B cell (primary cell): ENCODE measurements at regions not wholly inside any gene's neighbourhood (a gene's known extent, or its start where the extent isn't known, plus 50 kb on each side); places are given as distances from the start of the nearest gene placed in this dataset.

Experiments used
- ATAC-seq: fragments of 200-7000 bp; cut with Tn5 transposase; one replicate; pipeline ENCODE4 v1.10.0; 2021; ENCODE audit warnings: low read depth, mild to moderate bottlenecking, moderate number of reproducible peaks, moderate library complexity
- CTCF ChIA-PET: fragments of 350-600 bp; sonication (Branson Sonifier 250); formaldehyde crosslinking; loops from one replicate; lab custom pipeline; 2021; ENCODE audit warnings: antibody characterized with exemption, inconsistent platforms; lab: Charles Lee
- POLR2A ChIA-PET: fragments of 350-600 bp; sonication (Branson Sonifier 250); formaldehyde crosslinking; loops from one replicate; lab custom pipeline; 2021; ENCODE audit warnings: antibody characterized with exemption; lab: Charles Lee
- DNase-seq: peaks from one replicate; pipeline ENCODE4 v3.0.0; 2013
- H2AFZ ChIP-seq: 2 replicates; pipeline ENCODE4 v1.6.1; 2012; ENCODE audit warnings: mild to moderate bottlenecking, low read depth, low read length; ENCODE audit not compliant: insufficient read depth, poor library complexity, severe bottlenecking
- H3K27ac ChIP-seq, 2 donors: 1 replicate in 1 of 2; 2 replicates in 1 of 2; pipeline ENCODE4 v1.5.1; 2012 to 2013; ENCODE audit warnings: low read length in 2 of 2, mild to moderate bottlenecking in 2 of 2, moderate library complexity in 1 of 2
- H3K27me3 ChIP-seq, 4 experiments: fragments of 200-600 bp in 1 of 4; sonication (generic) in 1 of 4; replicated peaks in 1 of 4; 1 replicate in 2 of 4; 2 replicates in 2 of 4; pipeline versions ENCODE4 v1.6.1 to v1.7.0; 2013 to 2016; ENCODE audit warnings: low read length in 3 of 4, mild to moderate bottlenecking in 2 of 4, mixed read lengths in 1 of 4, moderate library complexity in 1 of 4; ENCODE audit not compliant: insufficient read depth in 4 of 4, control insufficient read depth in 3 of 4; ENCODE audit errors: control extremely low read depth in 1 of 4
- H3K36me3 ChIP-seq, 2 experiments: replicated peaks in 1 of 2; 1 replicate in 1 of 2; 2 replicates in 1 of 2; pipeline versions ENCODE4 v1.6.1 to v1.7.1; 2013; ENCODE audit warnings: low read length in 1 of 2; ENCODE audit not compliant: insufficient read depth in 2 of 2, control insufficient read depth in 1 of 2; ENCODE audit errors: control extremely low read depth in 1 of 2, extremely low read depth in 1 of 2
- H3K4me1 ChIP-seq, 2 donors: fragments of 200-600 bp in 1 of 2; sonication (generic) in 1 of 2; 1 replicate in 1 of 2; 2 replicates in 1 of 2; pipeline versions ENCODE4 v1.5.1 to v1.6.1; 2013 to 2017; ENCODE audit warnings: low read length in 2 of 2; ENCODE audit not compliant: control insufficient read depth in 2 of 2, insufficient read depth in 2 of 2
- H3K4me2 ChIP-seq: replicated peaks from 2 replicates; pipeline ENCODE3; 2012; ENCODE audit warnings: mild to moderate bottlenecking, low read depth, low read length; ENCODE audit not compliant: poor library complexity, severe bottlenecking
- H3K4me3 ChIP-seq, 5 experiments: fragments of 200-600 bp in 1 of 5; sonication (generic) in 1 of 5; 1 replicate in 3 of 5; 2 replicates in 2 of 5; pipeline versions ENCODE4 v1.5.1 to v1.7.0; 2011 to 2016; ENCODE audit warnings: low read length in 4 of 5, mild to moderate bottlenecking in 4 of 5, low read depth in 2 of 5, control low read depth in 1 of 5, moderate library complexity in 1 of 5; ENCODE audit not compliant: insufficient read depth in 1 of 5; ENCODE audit errors: control extremely low read depth in 1 of 5, extremely low read depth in 1 of 5
- H3K79me2 ChIP-seq: fragments of 200-600 bp; sonication (generic); one replicate; pipeline ENCODE4 v1.6.0; 2016; ENCODE audit warnings: low read length; ENCODE audit not compliant: control insufficient read depth, insufficient read depth
- H3K9ac ChIP-seq: fragments of 200-600 bp; sonication (generic); 2 replicates; pipeline ENCODE4 v1.6.1; 2017; ENCODE audit warnings: mild to moderate bottlenecking, low read length, moderate library complexity
- H3K9me3 ChIP-seq, 3 donors: one replicate each; pipeline versions ENCODE4 v1.6.1 to v1.7.1; 2013; ENCODE audit warnings: low read length in 2 of 3; ENCODE audit not compliant: control insufficient read depth in 2 of 3, insufficient read depth in 1 of 3; ENCODE audit errors: control extremely low read depth in 1 of 3
- H4K20me1 ChIP-seq: 2 replicates; pipeline ENCODE4 v1.6.0; 2012; ENCODE audit warnings: mild to moderate bottlenecking, low read length; ENCODE audit not compliant: insufficient read depth, control insufficient read depth, poor library complexity, severe bottlenecking
- H3K27ac Mint-ChIP-seq: one replicate; pipeline ENCODE4 v1.8.0; 2021; ENCODE audit warnings: mixed read lengths
- H3K27me3 Mint-ChIP-seq: one replicate; pipeline ENCODE4 v1.8.0; 2021; ENCODE audit warnings: mixed read lengths
- H3K4me1 Mint-ChIP-seq: one replicate; pipeline ENCODE4 v1.8.0; 2021; ENCODE audit warnings: mixed read lengths
- H3K4me3 Mint-ChIP-seq: one replicate; pipeline ENCODE4 v1.8.0; 2021; ENCODE audit warnings: mixed read lengths
- H3K9me3 Mint-ChIP-seq: one replicate; pipeline ENCODE4 v1.8.0; 2022; ENCODE audit warnings: mixed read lengths; ENCODE audit not compliant: insufficient read depth
- CTCF ChIP-seq: fragments of 200-600 bp; IDR thresholded peaks from one replicate; pipeline ENCODE4 v1.8.0; 2022; ENCODE audit warnings: antibody characterized with exemption, mild to moderate bottlenecking
- EZH2 ChIP-seq: IDR thresholded peaks from 2 replicates; pipeline ENCODE4 v1.6.1; 2012; ENCODE audit warnings: borderline replicate concordance, low read depth, mild to moderate bottlenecking, moderate library complexity, low read length; ENCODE audit not compliant: insufficient read depth, poor library complexity, severe bottlenecking
- WGBS: methylation state at CpG from one replicate; pipeline ENCODE4 v1.1.5; 2013; ENCODE audit warnings: missing lambda C conversion rate; ENCODE audit not compliant: insufficient coverage; 5-methylcytosine and 5-hydroxymethylcytosine counted together
- intact Hi-C: fragments of 100-400 bp; cut with micrococcal nuclease; formaldehyde crosslinking; loops from one replicate; pipeline ENCODE4 v1.10.0; 2022

GRCh38 chr2:83584672-83585071, 874.4 kb downstream of the SUCLG1 start:
- H3K4me3 Mint-ChIP-seq, result no peak overlapping the region
- no peak overlapping the region for H3K27ac Mint-ChIP-seq
- H3K27me3 ChIP-seq, result no peaks in the 10 kb centered on the region
- POLR2A ChIA-PET, result no interaction called here
- H3K27me3 Mint-ChIP-seq, result no peaks in the 10 kb centered on the region
- no peaks in the 10 kb centered on the region for H3K4me1 ChIP-seq
- WGBS, result no CpG with 5 or more reads among the region's 3 CpGs
- DNase-seq (no peak), ATAC-seq (no peak)
- no peaks in the 10 kb centered on the region for H3K4me1 Mint-ChIP-seq
- H3K9ac ChIP-seq, result no peak overlapping the region
- CTCF ChIA-PET, result no interaction called here
- no peaks in the 10 kb centered on the region for H3K79me2 ChIP-seq
- H3K27ac ChIP-seq, result no peak overlapping the region
- no peaks in the 10 kb centered on the region for H3K9me3 Mint-ChIP-seq
- H3K9me3 ChIP-seq, result no peaks in the 10 kb centered on the region
- TF ChIP-seq CTCF (no peak), EZH2 (no peak)
- no peak overlapping the region for H2AFZ ChIP-seq
- H3K36me3 ChIP-seq, result no peaks in the 10 kb centered on the region
- no peak overlapping the region for H3K4me2 ChIP-seq
- H4K20me1 ChIP-seq, result no peaks in the 10 kb centered on the region
- intact Hi-C loops, result no loop called here
- no peak overlapping the region for H3K4me3 ChIP-seq

- ATAC-seq (no peak), DNase-seq (no peak)
- H3K4me1 Mint-ChIP-seq, result no peaks in the 10 kb centered on the region
- H3K4me3 Mint-ChIP-seq, result no peak overlapping the region
- H3K27me3 Mint-ChIP-seq, result no peaks in the 10 kb centered on the region
- CTCF ChIA-PET, result no interaction called here
- Histone ChIP-seq H3K36me3 (no peaks in the 10 kb centered on the region), H3K9me3 (no peaks in the 10 kb centered on the region), H3K4me1 (no peaks in the 10 kb centered on the region), H4K20me1 (no peaks in the 10 kb centered on the region), H2AFZ (no peak overlapping the region), H3K79me2 (no peaks in the 10 kb centered on the region), H3K4me2 (no peak overlapping the region), H3K27me3 (no peaks in the 10 kb centered on the region), H3K9ac (no peak overlapping the region), H3K4me3 (no peak overlapping the region), H3K27ac (no peak overlapping the region)
- WGBS, result 20% methylated on average over 2 of the region's 4 CpGs
- TF ChIP-seq EZH2 (no peak), CTCF (no peak)
- POLR2A ChIA-PET, result no interaction called here
- no peaks in the 10 kb centered on the region for H3K9me3 Mint-ChIP-seq
- intact Hi-C loops, result no loop called here
- no peak overlapping the region for H3K27ac Mint-ChIP-seq
Observed at GRCh38 chr2:83582589-83582988, 876.5 kb downstream of the SUCLG1 start.
